ENCODE measurements at regions not wholly inside any gene's neighbourhood (a gene's known extent, or its start where the extent isn't known, plus 50 kb on each side); places are given as distances from the start of the nearest gene placed in this dataset.

DNA sequence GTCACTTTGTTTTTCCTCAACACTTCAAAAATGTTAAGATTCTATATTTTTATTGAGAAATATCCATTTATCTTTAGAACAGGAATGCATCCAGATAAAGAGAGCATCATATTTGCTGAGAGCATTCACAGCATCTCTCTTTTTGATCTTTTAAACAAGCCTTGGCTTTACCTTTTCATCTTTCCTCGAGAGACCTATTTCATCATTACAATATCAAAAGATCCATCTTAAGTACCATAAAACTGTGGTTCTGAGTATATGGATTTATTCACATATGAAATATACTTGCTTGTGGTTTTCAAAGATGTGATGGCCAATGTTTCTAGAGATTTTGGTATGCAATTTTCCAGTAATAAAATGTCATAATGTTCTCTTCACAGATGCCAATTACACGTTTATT is 1140.9 kb downstream of the GATA3 start:
- TF ChIP-seq, protein P1, sequence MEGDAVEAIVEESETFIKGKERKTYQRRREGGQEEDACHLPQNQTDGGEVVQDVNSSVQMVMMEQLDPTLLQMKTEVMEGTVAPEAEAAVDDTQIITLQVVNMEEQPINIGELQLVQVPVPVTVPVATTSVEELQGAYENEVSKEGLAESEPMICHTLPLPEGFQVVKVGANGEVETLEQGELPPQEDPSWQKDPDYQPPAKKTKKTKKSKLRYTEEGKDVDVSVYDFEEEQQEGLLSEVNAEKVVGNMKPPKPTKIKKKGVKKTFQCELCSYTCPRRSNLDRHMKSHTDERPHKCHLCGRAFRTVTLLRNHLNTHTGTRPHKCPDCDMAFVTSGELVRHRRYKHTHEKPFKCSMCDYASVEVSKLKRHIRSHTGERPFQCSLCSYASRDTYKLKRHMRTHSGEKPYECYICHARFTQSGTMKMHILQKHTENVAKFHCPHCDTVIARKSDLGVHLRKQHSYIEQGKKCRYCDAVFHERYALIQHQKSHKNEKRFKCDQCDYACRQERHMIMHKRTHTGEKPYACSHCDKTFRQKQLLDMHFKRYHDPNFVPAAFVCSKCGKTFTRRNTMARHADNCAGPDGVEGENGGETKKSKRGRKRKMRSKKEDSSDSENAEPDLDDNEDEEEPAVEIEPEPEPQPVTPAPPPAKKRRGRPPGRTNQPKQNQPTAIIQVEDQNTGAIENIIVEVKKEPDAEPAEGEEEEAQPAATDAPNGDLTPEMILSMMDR (IDR thresholded peaks at IDR 0.05): no peak
- TF ChIP-seq POLR2A (IDR thresholded peaks at IDR 0.05): no peak

Data from esophagus squamous epithelium (tissue), 4 donors.